ENCODE measurements at regions not wholly inside any gene's neighbourhood (a gene's known extent, or its start where the extent isn't known, plus 50 kb on each side); places are given as distances from the start of the nearest gene placed in this dataset.
"Not testable (repeated sequence)": the region's sequence is repeated elsewhere in the genome, so short reads cannot be mapped to it uniquely, and the experiment has no call there.

- Histone ChIP-seq H3K4me1 (no peaks in the 10 kb centered on the region), H3K27me3 (peaks cover 0 to 30% (median 0%) of the 10 kb centered on the region in 4 donors), H3K27ac (replicated peaks in 1 of 4) (no peak overlapping the region), H3K9me3 (no peaks in the 10 kb centered on the region), H3K4me3 (no peak overlapping the region), H3K36me3 (no peaks in the 10 kb centered on the region)
- no peak for DNase-seq (ENCODE audit: extremely low spot score)
- no peak for TF ChIP-seq CTCF (IDR thresholded peaks at IDR 0.05)
- no peak for TF ChIP-seq POLR2AphosphoS5 (IDR thresholded peaks at IDR 0.05)
- TF ChIP-seq EP300 (IDR thresholded peaks at IDR 0.05), result no peak
- no peak for TF ChIP-seq POLR2A (IDR thresholded peaks at IDR 0.05; ENCODE audit: low read depth)
- intact Hi-C loops (cut with DNase I), result no loop called here
- WGBS, result 80% methylated on average over 5 of the region's 5 CpGs
Measured at GRCh38 chr12:5102261-5102789, 58.6 kb downstream of the KCNA5 start.

GRCh38 chr12:5102806-5103205, 59.1 kb downstream of the KCNA5 start:
- Histone ChIP-seq H3K27me3 (peaks cover 0 to 28% (median 0%) of the 10 kb centered on the region in 4 donors), H3K4me1 (no peaks in the 10 kb centered on the region), H3K9me3 (no peaks in the 10 kb centered on the region), H3K27ac (replicated peaks in 1 of 4) (no peak overlapping the region), H3K36me3 (no peaks in the 10 kb centered on the region), H3K4me3 (no peak overlapping the region)
- WGBS, result 96% methylated on average over 1 of the region's 1 CpG
- TF ChIP-seq POLR2AphosphoS5 (IDR thresholded peaks at IDR 0.05) (no peak), EP300 (IDR thresholded peaks at IDR 0.05) (no peak), POLR2A (IDR thresholded peaks at IDR 0.05; ENCODE audit: low read depth) (no peak), CTCF (IDR thresholded peaks at IDR 0.05) (no peak)
- intact Hi-C loops (cut with DNase I), result no loop called here
- no peak for DNase-seq (ENCODE audit: extremely low spot score)

GRCh38 chr12:5110345-5110744, 66.7 kb downstream of the KCNA5 start:
- no peaks in the 10 kb centered on the region for H3K4me1 ChIP-seq
- no peak for TF ChIP-seq POLR2AphosphoS5 (IDR thresholded peaks at IDR 0.05)
- TF ChIP-seq POLR2A (IDR thresholded peaks at IDR 0.05; ENCODE audit: low read depth), result no peak
- no peak for TF ChIP-seq EP300 (IDR thresholded peaks at IDR 0.05)
- TF ChIP-seq CTCF (IDR thresholded peaks at IDR 0.05), result no peak
- H3K27ac ChIP-seq (replicated peaks in 1 of 4), result no peak overlapping the region
- H3K9me3 ChIP-seq, result no peaks in the 10 kb centered on the region
- H3K4me3 ChIP-seq, result no peak overlapping the region
- 74% methylated on average over 1 of the region's 1 CpG for WGBS
- H3K36me3 ChIP-seq, result no peaks in the 10 kb centered on the region
- intact Hi-C loops (cut with DNase I), result no loop called here
- H3K27me3 ChIP-seq, result peaks cover 0 to 7% (median 2%) of the 10 kb centered on the region in 4 donors
- no peak for DNase-seq (ENCODE audit: extremely low spot score)

GRCh38 chr12:5114436-5114835, 70.8 kb downstream of the KCNA5 start:
- Histone ChIP-seq H3K4me1 (no peaks in the 10 kb centered on the region), H3K4me3 (no peak overlapping the region), H3K9me3 (no peaks in the 10 kb centered on the region), H3K27me3 (peaks cover 0 to 7% (median 0%) of the 10 kb centered on the region in 4 donors), H3K36me3 (no peaks in the 10 kb centered on the region), H3K27ac (replicated peaks in 1 of 4) (no peak overlapping the region)
- intact Hi-C loops (cut with DNase I), result no loop called here
- TF ChIP-seq CTCF (IDR thresholded peaks at IDR 0.05) (no peak), EP300 (IDR thresholded peaks at IDR 0.05) (no peak), POLR2A (IDR thresholded peaks at IDR 0.05; ENCODE audit: low read depth) (no peak), POLR2AphosphoS5 (IDR thresholded peaks at IDR 0.05) (no peak)
- DNase-seq (ENCODE audit: extremely low spot score), result no peak
- WGBS, result 58% methylated on average over 7 of the region's 7 CpGs

- H3K27me3 ChIP-seq; H3K4me1 ChIP-seq; H3K36me3 ChIP-seq; DNase-seq (ENCODE audit: extremely low spot score); H3K9me3 ChIP-seq; intact Hi-C loops (cut with DNase I); H3K4me3 ChIP-seq; H3K27ac ChIP-seq (replicated peaks in 1 of 4): not testable (repeated sequence)
- no CpG with 5 or more reads among the region's 20 CpGs for WGBS
Measured at GRCh38 chr12:5121784-5122183, 78.1 kb downstream of the KCNA5 start.

- intact Hi-C loops (cut with DNase I); H3K9me3 ChIP-seq; H3K36me3 ChIP-seq; H3K27ac ChIP-seq (replicated peaks in 1 of 4); H3K4me1 ChIP-seq; H3K4me3 ChIP-seq; H3K27me3 ChIP-seq; DNase-seq (ENCODE audit: extremely low spot score): not testable (repeated sequence)
- 97% methylated on average over 9 of the region's 14 CpGs for WGBS
Measured at GRCh38 chr12:5122256-5122831, 78.7 kb downstream of the KCNA5 start.

Data from esophagus muscularis mucosa (tissue), 4 donors.